ENCODE measurements at regions not wholly inside any gene's neighbourhood (a gene's known extent, or its start where the extent isn't known, plus 50 kb on each side); places are given as distances from the start of the nearest gene placed in this dataset.

- TF ChIP-seq TAF1 (IDR thresholded peaks at IDR 0.05; ENCODE audit: low read depth, low read length) (no peak), POLR2AphosphoS5 (IDR thresholded peaks at IDR 0.05; ENCODE audit: low read depth, low read length) (no peak), POLR2A (IDR thresholded peaks at IDR 0.05; ENCODE audit: low read depth, low read length) (no peak), SPI1 (IDR thresholded peaks at IDR 0.05; ENCODE audit: low read depth, low read length) (no peak), POU2F2 (IDR thresholded peaks at IDR 0.05; ENCODE audit: low read depth, low read length) (no peak)
These were observed 158.1 kb downstream of the EFNB2 start for GRCh38 chr13:106377341-106377740.

Measured in GM12891 (cell line).